ENCODE measurements at regions not wholly inside any gene's neighbourhood (a gene's known extent, or its start where the extent isn't known, plus 50 kb on each side); places are given as distances from the start of the nearest gene placed in this dataset.

DNA sequence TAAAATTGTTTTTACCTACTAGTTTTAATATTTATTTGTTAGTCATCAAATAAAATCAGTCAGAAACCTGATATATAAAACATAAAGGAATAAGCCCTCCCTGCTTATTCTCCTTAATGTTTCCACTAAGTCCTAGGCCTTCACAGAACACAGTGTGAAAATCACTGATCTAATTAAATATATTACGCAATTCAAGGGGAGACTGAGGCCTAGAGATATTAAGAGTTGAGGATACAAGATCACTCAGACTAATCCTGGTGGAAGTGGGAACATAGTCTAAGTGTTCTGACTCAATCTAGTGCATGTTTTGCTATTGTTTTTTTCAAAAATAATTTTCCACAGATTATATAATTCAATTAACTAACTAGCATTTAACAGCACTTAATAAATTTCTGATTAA is 401.1 kb downstream of the SLCO4C1 start:
- DNase-seq (ENCODE audit: extremely low read depth in 1 of 4, low spot score in 3 of 4) (no peak), FAIRE-seq (no peak), ATAC-seq (no peak)
- POLR2A ChIA-PET: no interaction called here
- 0% methylated on average over 1 of the region's 1 CpG for WGBS (ENCODE audit: insufficient coverage, low coverage, missing lambda C conversion rate)
- Histone ChIP-seq H3K4me2 (ENCODE audit: insufficient read depth, low read length) (no peak overlapping the region), H3K9ac (ENCODE audit: insufficient read depth in 1 of 2, low read depth in 2 of 2, low read length in 2 of 2) (no peak overlapping the region), H3K4me3 (no peak overlapping the region), H3K27me3 (ENCODE audit: control insufficient read depth in 2 of 2, insufficient read depth in 2 of 2, low read length in 2 of 2) (no peaks in the 10 kb centered on the region), H3K36me3 (ENCODE audit: control insufficient read depth, insufficient read depth, low read length) (no peaks in the 10 kb centered on the region), H2AFZ (ENCODE audit: low read depth, low read length) (no peak overlapping the region), H3K9me1 (ENCODE audit: control insufficient read depth, insufficient read depth, low read length) (no peaks in the 10 kb centered on the region), H3K9me3 (replicated peaks; ENCODE audit: control insufficient read depth, insufficient read depth, low read depth, low read length) (no peaks in the 10 kb centered on the region), H4K20me1 (replicated peaks; ENCODE audit: control insufficient read depth, insufficient read depth, low read length) (no peaks in the 10 kb centered on the region), H3K4me1 (replicated peaks in 1 of 2; ENCODE audit: control insufficient read depth in 2 of 2, insufficient read depth in 2 of 2, low read length in 2 of 2) (no peaks in the 10 kb centered on the region), H3K79me2 (ENCODE audit: control insufficient read depth, insufficient read depth, low read length) (no peaks in the 10 kb centered on the region), H3K27ac (ENCODE audit: extremely low read depth, low read depth, low read length) (no peak overlapping the region)
- TF ChIP-seq ATF7 (IDR thresholded peaks at IDR 0.05) (no peak), CEBPB (tag; IDR thresholded peaks at IDR 0.05) (0 out of 2 replicates have a peak, but pooled peaks have one; percentile 18), CEBPG (CRISPR knock-in tag; IDR thresholded peaks at IDR 0.05) (no peak), CEBPG (tag; conservative IDR thresholded peaks at IDR 0.05 in 1 of 2, IDR thresholded peaks at IDR 0.05 in 1 of 2) (peak in 1 of 2 experiments; percentile 54; a peak in 2 of 4 replicates), BRD9 (IDR thresholded peaks at IDR 0.05; ENCODE audit: low read depth, partially characterized antibody) (no peak)
- intact Hi-C loops (cut with micrococcal nuclease): no loop called here
- no TSS peak for BruUV-seq (replicated peaks)
- CTCF ChIA-PET (ENCODE audit: low intra/inter-chr PET ratio): no interaction called here
- in situ Hi-C loops (cut with MboI): no loop called here

DNA sequence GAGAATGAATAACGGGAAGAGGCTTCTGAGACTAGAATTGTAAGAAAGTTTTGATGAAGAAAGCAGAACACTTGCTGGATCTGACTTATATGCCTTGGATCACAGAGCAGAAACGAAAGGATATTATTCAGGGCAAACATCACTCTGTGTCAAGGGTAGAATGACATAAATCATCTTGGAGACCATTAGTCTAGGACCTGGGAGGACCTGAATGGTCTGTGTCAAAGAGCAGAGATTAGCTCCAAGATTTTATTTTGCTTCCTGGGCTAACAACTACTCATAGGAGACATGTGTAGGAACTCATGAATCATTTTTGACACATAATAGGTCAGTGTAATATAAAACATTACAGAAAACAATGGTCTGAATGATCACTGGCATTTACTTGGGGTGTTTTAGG is 417.9 kb downstream of the SLCO4C1 start:
- no peak for ATAC-seq
- in situ Hi-C loops (cut with MboI) (no loop called here), intact Hi-C loops (cut with micrococcal nuclease) (no loop called here)
- Histone ChIP-seq H3K27me3 (ENCODE audit: control insufficient read depth in 2 of 2, insufficient read depth in 2 of 2, low read length in 2 of 2) (no peaks in the 10 kb centered on the region), H3K9me3 (replicated peaks; ENCODE audit: control insufficient read depth, insufficient read depth, low read depth, low read length) (no peaks in the 10 kb centered on the region), H3K36me3 (ENCODE audit: control insufficient read depth, insufficient read depth, low read length) (no peaks in the 10 kb centered on the region), H3K4me2 (ENCODE audit: insufficient read depth, low read length) (no peak overlapping the region), H3K4me3 (no peak overlapping the region), H2AFZ (ENCODE audit: low read depth, low read length) (no peak overlapping the region), H4K20me1 (replicated peaks; ENCODE audit: control insufficient read depth, insufficient read depth, low read length) (no peaks in the 10 kb centered on the region), H3K9ac (ENCODE audit: insufficient read depth in 1 of 2, low read depth in 2 of 2, low read length in 2 of 2) (no peak overlapping the region), H3K9me1 (ENCODE audit: control insufficient read depth, insufficient read depth, low read length) (no peaks in the 10 kb centered on the region), H3K4me1 (replicated peaks in 1 of 2; ENCODE audit: control insufficient read depth in 2 of 2, insufficient read depth in 2 of 2, low read length in 2 of 2) (no peaks in the 10 kb centered on the region), H3K79me2 (ENCODE audit: control insufficient read depth, insufficient read depth, low read length) (no peaks in the 10 kb centered on the region), H3K27ac (ENCODE audit: extremely low read depth, low read depth, low read length) (no peak overlapping the region)
- ChIA-PET POLR2A (no interaction called here), CTCF (ENCODE audit: low intra/inter-chr PET ratio) (no interaction called here)
- BruUV-seq (replicated peaks): no TSS peak
- 0% methylated on average over 2 of the region's 2 CpGs for WGBS (ENCODE audit: insufficient coverage, low coverage, missing lambda C conversion rate)
- DNase-seq (ENCODE audit: extremely low read depth in 1 of 4, low spot score in 3 of 4): no peak
- FAIRE-seq: no peak
- TF ChIP-seq MCM7 (IDR thresholded peaks at IDR 0.05): no peak
- TF ChIP-seq ZNF695 (CRISPR knock-in tag; IDR thresholded peaks at IDR 0.05): no peak
- no peak for TF ChIP-seq TEAD4 (IDR thresholded peaks at IDR 0.05; ENCODE audit: low read length)
- TF ChIP-seq TEAD4 (CRISPR knock-in tag; IDR thresholded peaks at IDR 0.05; ENCODE audit: borderline replicate concordance): no peak
- no peak for TF ChIP-seq ZNF431 (CRISPR knock-in tag; IDR thresholded peaks at IDR 0.05)
- TF ChIP-seq ZC3H8 (IDR thresholded peaks at IDR 0.05): no peak
- TF ChIP-seq ZNF212 (CRISPR knock-in tag; IDR thresholded peaks at IDR 0.05): no peak
- TF ChIP-seq NFRKB (IDR thresholded peaks at IDR 0.05; ENCODE audit: low read depth): no peak
- no peak for TF ChIP-seq PHTF2 (CRISPR knock-in tag; IDR thresholded peaks at IDR 0.05)
- TF ChIP-seq PHB (CRISPR knock-in tag; IDR thresholded peaks at IDR 0.05): no peak
- no peak for TF ChIP-seq FOXM1 (IDR thresholded peaks at IDR 0.05; ENCODE audit: low read depth)
- no peak for TF ChIP-seq FOXM1 (CRISPR knock-in tag; IDR thresholded peaks at IDR 0.05; ENCODE audit: low read depth)
- no peak for TF ChIP-seq ZNF780A (CRISPR knock-in tag; IDR thresholded peaks at IDR 0.05)
- TF ChIP-seq ZNF316 (IDR thresholded peaks at IDR 0.05): no peak
- no peak for TF ChIP-seq PURB (CRISPR knock-in tag; IDR thresholded peaks at IDR 0.05; ENCODE audit: low read depth)
- no peak for TF ChIP-seq ZSCAN32 (CRISPR knock-in tag; IDR thresholded peaks at IDR 0.05)
- no peak for TF ChIP-seq PHF21A (IDR thresholded peaks at IDR 0.05; ENCODE audit: borderline replicate concordance, low read depth)
- TF ChIP-seq EZH2 (IDR thresholded peaks at IDR 0.05; ENCODE audit: borderline replicate concordance, low read depth, low read length): no peak
- no peak for TF ChIP-seq RAD21 (CRISPR knock-in tag; conservative IDR thresholded peaks at IDR 0.05 in 1 of 2, IDR thresholded peaks at IDR 0.05 in 1 of 2)

All from K562 (cell line).